Activated T-helper 9 cell treated with anti-CD3 and anti-CD28 coated beads, Interleukin-2, amount 50 U/mL, for 16 hours (primary cell): ENCODE measurements at regions not wholly inside any gene's neighbourhood (a gene's known extent, or its start where the extent isn't known, plus 50 kb on each side); places are given as distances from the start of the nearest gene placed in this dataset.
"Not testable (repeated sequence)": the region's sequence is repeated elsewhere in the genome, so short reads cannot be mapped to it uniquely, and the experiment has no call there.

Experiments
- DNase-seq: peaks from one replicate; pipeline ENCODE4 v3.0.0-alpha.2; 2020; ENCODE audit warnings: low read depth

DNA sequence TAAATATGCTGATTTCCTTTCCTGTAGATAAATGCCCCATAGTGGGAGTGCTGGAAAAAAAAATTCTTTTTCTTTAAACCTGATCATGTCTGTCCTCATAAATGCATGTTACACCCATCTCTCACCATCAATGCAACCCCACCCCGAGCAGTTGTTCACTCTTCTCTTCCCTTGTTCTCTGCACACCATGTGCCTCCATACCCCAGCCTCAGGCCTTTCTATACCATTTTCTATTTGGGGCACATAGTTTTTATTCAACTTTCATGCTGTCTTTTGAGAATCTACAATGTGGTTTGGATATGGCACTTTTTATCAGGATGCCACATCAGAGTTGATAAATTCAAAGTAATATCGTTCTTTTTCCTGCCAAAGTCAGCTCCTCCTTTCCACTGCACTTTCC, 202.6 kb downstream of the POTED start:
- not testable (repeated sequence) for DNase-seq

DNA sequence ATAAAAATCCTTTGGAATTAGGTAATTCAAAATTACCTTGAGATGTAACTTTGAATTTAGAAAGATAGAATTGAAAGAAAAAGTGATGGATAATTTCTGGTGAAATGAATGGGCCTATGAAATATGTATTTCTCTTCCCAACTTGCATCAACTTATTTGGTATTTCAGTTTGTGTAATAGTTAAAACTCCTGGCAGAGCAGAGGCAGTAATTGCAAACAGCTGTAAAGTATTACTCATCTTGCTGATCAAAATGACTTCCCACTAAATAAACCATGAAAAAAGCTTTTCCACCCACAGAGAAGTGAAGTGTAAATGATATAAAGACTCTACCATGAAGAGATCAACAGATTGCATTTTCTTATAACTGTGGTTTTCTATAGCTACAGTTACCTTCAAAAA, 201.0 kb downstream of the POTED start:
- not testable (repeated sequence) for DNase-seq

DNA sequence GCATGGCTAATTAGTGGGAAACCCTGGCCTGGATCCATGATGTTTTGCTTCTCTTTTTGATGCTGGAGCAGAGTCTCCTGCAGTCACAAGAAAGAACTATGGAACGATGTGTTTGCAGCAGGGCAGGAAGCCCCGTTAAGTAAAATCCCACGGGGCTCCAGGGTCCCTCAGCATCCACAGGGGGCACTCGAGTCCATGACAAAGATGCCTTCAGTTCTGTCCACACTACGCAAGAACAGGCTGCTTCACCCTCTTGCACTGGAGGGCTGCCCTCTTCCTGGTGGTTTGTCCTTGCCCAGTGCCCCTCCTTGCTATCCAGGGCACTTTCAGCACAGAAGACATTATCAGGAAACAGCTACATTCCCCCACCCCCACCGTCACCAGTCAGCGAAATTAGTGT, 196.9 kb downstream of the POTED start:
- not testable (repeated sequence) for DNase-seq

DNA sequence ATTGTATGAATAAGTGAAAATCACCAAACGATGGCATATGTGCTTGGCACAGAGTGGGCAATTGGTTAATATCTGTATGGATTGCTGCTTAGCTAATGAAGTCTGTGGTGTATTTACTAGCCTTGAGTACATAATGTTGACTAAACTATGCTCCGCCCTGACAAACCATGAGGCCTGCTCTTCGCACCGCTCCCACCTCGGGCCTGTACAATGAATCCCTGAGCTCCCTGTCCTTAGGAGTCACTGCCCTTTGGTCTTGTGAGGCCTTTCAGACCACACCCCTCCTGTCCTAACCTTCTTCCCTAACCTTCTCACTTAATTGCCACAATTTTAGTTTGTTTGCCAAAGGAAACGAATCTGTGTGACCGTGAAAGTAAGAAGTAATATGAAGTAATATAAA, 193.2 kb downstream of the POTED start:
- DNase-seq: not testable (repeated sequence)
